ENCODE measurements at regions not wholly inside any gene's neighbourhood (a gene's known extent, or its start where the extent isn't known, plus 50 kb on each side); places are given as distances from the start of the nearest gene placed in this dataset.

DNA sequence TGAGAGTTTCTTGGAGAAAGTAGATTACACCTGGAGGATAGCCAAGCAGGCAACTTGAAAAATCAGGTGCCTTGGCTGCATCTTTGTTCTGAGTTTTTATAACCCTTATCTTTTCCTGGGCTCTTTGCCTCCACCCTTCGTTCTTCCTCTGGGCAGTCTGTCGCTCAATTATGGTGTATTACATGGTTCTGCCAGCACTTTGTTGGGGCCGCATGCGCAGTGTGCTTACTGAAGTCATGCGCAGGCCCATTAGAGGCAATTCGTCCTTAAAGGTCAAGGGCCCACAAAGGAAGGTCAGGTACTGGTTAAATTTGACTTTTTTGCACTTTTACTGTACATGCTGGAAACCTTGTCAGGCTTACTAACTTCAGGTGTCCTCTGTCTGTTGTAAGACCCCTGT lies 761.9 kb upstream of the SLITRK5 start:
- TF ChIP-seq CTCF (IDR thresholded peaks at IDR 0.05; ENCODE audit: poor library complexity) = no peak
- no peak for TF ChIP-seq EZH2phosphoT487 (IDR thresholded peaks at IDR 0.05; ENCODE audit: low read depth, severe bottlenecking, unreplicated experiment)
- no peak for TF ChIP-seq EZH2 (IDR thresholded peaks at IDR 0.05; ENCODE audit: borderline replicate concordance)

Data from hepatocyte (in vitro differentiated cells).